NT2/D1 (cell line): ENCODE measurements at regions not wholly inside any gene's neighbourhood (a gene's known extent, or its start where the extent isn't known, plus 50 kb on each side); places are given as distances from the start of the nearest gene placed in this dataset.
"Not testable (repeated sequence)": the region's sequence is repeated elsewhere in the genome, so short reads cannot be mapped to it uniquely, and the experiment has no call there.

ENCODE experiments used
- SUZ12 ChIP-seq: IDR thresholded peaks from 2 replicates; pipeline ENCODE4 v1.6.1; 2011; ENCODE audit not compliant: insufficient read length, insufficient read depth; ENCODE audit errors: extremely low read depth
- YY1 ChIP-seq: IDR thresholded peaks from 2 replicates; pipeline ENCODE4 v1.6.1; 2011; ENCODE audit not compliant: insufficient read length, insufficient read depth
- ZNF274 ChIP-seq: IDR thresholded peaks from 2 replicates; pipeline ENCODE4 v1.6.1; 2011; ENCODE audit warnings: mild to moderate bottlenecking, low read depth, low read length

DNA sequence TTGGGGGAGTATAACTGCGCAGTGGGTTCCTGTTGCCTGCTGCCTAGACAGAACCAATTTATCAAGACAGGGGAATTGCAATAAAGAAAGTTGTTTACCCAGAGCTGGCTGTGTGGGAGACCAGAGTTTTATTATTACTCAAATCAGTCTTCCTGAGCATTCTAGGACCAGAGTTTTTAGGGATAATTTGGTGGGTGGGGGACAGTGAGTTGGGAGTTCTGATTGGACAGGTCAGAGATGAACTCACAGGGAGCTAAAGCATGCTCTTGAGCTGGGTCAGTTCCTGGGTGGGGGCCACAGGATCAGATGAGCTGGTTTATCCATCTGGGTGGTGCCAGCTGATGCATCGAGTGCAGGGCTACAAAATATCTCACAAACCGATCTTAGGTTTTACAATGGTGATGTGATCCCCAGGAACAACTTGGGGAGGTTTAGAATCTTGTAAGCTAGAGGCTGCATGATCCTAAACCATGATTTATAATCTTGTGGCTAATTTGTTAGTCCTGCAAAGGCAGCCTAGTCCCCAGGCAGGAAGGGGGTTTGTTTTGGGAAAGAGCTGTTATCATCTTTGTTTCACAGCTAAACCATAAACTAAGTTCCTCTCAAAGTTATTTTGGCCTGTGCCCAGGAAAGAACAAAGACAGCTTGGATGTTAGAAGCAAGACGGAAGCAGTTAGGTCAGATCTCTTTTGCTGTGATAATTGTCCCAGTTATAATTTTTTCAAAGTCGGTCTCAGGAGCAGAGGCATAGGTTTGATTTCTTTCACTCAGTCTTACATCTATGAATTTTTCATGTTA, 146.8 kb downstream of the PPIAL4G start:
- TF ChIP-seq SUZ12, ZNF274, YY1: not testable (repeated sequence)
